Fibroblast of pulmonary artery (primary cell): ENCODE measurements at regions not wholly inside any gene's neighbourhood (a gene's known extent, or its start where the extent isn't known, plus 50 kb on each side); places are given as distances from the start of the nearest gene placed in this dataset.

ENCODE experiments used
- DNase-seq: peaks from one replicate; pipeline ENCODE4 v3.0.0-alpha.2; 2010; ENCODE audit warnings: low read depth
- H3K4me3 ChIP-seq: replicated peaks from 2 replicates; pipeline ENCODE4 v1.5.1; 2011; ENCODE audit warnings: low read depth, mild to moderate bottlenecking, control low read depth, low read length, moderate library complexity
- CTCF ChIP-seq: IDR thresholded peaks from 2 replicates; pipeline ENCODE4 v1.5.1; 2011; ENCODE audit warnings: mild to moderate bottlenecking, control low read depth, low read length, inconsistent platforms; ENCODE audit errors: missing control alignments

- DNase-seq: no peak
- H3K4me3 ChIP-seq: no peak overlapping the region
- no peak for TF ChIP-seq CTCF
Observed at GRCh38 chr4:152247271-152247975, 288.5 kb downstream of the FBXW7 start.

GRCh38 chr4:152246659-152247058 lies 289.2 kb downstream of the FBXW7 start:
- no peak overlapping the region for H3K4me3 ChIP-seq
- no peak for TF ChIP-seq CTCF
- no peak for DNase-seq

- TF ChIP-seq CTCF: no peak
- no peak overlapping the region for H3K4me3 ChIP-seq
- no peak for DNase-seq
Observed at GRCh38 chr4:152245680-152246079, 290.2 kb downstream of the FBXW7 start.

- H3K4me3 ChIP-seq: no peak overlapping the region
- no peak for DNase-seq
- no peak for TF ChIP-seq CTCF
Observed at GRCh38 chr4:152244659-152245058, 291.2 kb downstream of the FBXW7 start.

- peak; percentile 46 for DNase-seq
- H3K4me3 ChIP-seq: no peak overlapping the region
- no peak for TF ChIP-seq CTCF
Observed at GRCh38 chr4:152243896-152244595, 291.8 kb downstream of the FBXW7 start.

- no peak for TF ChIP-seq CTCF
- DNase-seq: no peak
- H3K4me3 ChIP-seq: no peak overlapping the region
Observed at GRCh38 chr4:152243206-152243605, 292.7 kb downstream of the FBXW7 start.
